GM12878 (cell line): ENCODE measurements at regions not wholly inside any gene's neighbourhood (a gene's known extent, or its start where the extent isn't known, plus 50 kb on each side); places are given as distances from the start of the nearest gene placed in this dataset.

Experiments used
- ATAC-seq: fragments of 200-7000 bp; cut with Tn5 transposase; 3 replicates; pipeline ENCODE4 v1.9.1; 2020; ENCODE audit warnings: mild to moderate bottlenecking, moderate library complexity
- BruUV-seq: library from RNA; stranded (reverse); fragments of 400-500 nt; replicated peaks from 2 replicates; lab custom pipeline; 2021; lab: Mats Ljungman, UMichigan
- CTCF ChIA-PET: fragments of 300-600 bp; sonication (Branson Sonifier 250); formaldehyde crosslinking; extraction: SDS; loops from one replicate; lab custom pipeline; 2021; ENCODE audit warnings: inconsistent platforms; lab: Yijun Ruan, JAX
- POLR2A ChIA-PET: fragments of 350-600 bp; formaldehyde crosslinking; extraction: SDS; loops from one replicate; lab custom pipeline; 2021; ENCODE audit warnings: inconsistent platforms; lab: Charles Lee
- RAD21 ChIA-PET: fragments of 300-600 bp; sonication (Branson Sonifier 250); formaldehyde crosslinking; loops from one replicate; lab custom pipeline; 2023; ENCODE audit warnings: antibody characterized with exemption; ENCODE audit not compliant: unreplicated experiment; lab: Charles Lee
- SMC1A ChIA-PET: fragments of 300-600 bp; sonication (Branson Sonifier 250); formaldehyde crosslinking; loops from one replicate; lab custom pipeline; 2023; ENCODE audit not compliant: unreplicated experiment, uncharacterized antibody; lab: Charles Lee
- DNase-seq: peaks from one replicate; pipeline ENCODE4 v3.0.0-alpha.2; 2011; ENCODE audit warnings: low read depth, low spot score
- FAIRE-seq: peaks from 3 replicates; lab custom pipeline; 2011; peaks lifted over from hg19 to GRCh38; lab: Jason Lieb, UNC
- H2AFZ ChIP-seq: 2 replicates; pipeline ENCODE4 v1.6.0; 2011; ENCODE audit warnings: low read depth, low read length, control low read depth; ENCODE audit not compliant: control insufficient read depth
- H3K27ac ChIP-seq: 2 replicates; pipeline ENCODE4 v1.5.1; 2011; ENCODE audit warnings: control low read depth; ENCODE audit not compliant: control insufficient read depth, insufficient read depth
- H3K27me3 ChIP-seq, 2 experiments: replicated peaks in 1 of 2; 2 replicates each; pipeline versions ENCODE4 v1.6.0 to v1.6.1; 2011; ENCODE audit warnings: low read length in 1 of 2; ENCODE audit not compliant: control insufficient read depth in 2 of 2, insufficient read depth in 2 of 2
- H3K36me3 ChIP-seq, 2 experiments: 2 replicates each; pipeline ENCODE4 v1.5.1; 2011; ENCODE audit warnings: low read length in 1 of 2; ENCODE audit not compliant: control insufficient read depth in 2 of 2, insufficient read depth in 2 of 2
- H3K4me1 ChIP-seq: 2 replicates; pipeline ENCODE4 v1.6.1; 2011; ENCODE audit warnings: mild to moderate bottlenecking, low read length, moderate library complexity, mixed read lengths; ENCODE audit not compliant: control insufficient read depth, insufficient read depth
- H3K4me2 ChIP-seq: 2 replicates; pipeline ENCODE4 v1.6.0; 2011; ENCODE audit warnings: control low read depth; ENCODE audit not compliant: control insufficient read depth, insufficient read depth
- H3K4me3 ChIP-seq: fragments of 200-600 bp; sonication (generic); 2 replicates; pipeline ENCODE4 v1.5.1; 2016
- H3K79me2 ChIP-seq: 2 replicates; pipeline ENCODE4 v1.6.0; 2011; ENCODE audit warnings: low read length; ENCODE audit not compliant: control insufficient read depth, insufficient read depth
- H3K9ac ChIP-seq: 2 replicates; pipeline ENCODE4 v1.8.0; 2011; ENCODE audit warnings: low read length, control low read depth, mixed read lengths; ENCODE audit not compliant: control insufficient read depth, insufficient read depth
- H3K9me3 ChIP-seq: replicated peaks from 3 replicates; pipeline ENCODE4 v1.5.1; 2011; ENCODE audit warnings: mild to moderate bottlenecking, low read length; ENCODE audit not compliant: control insufficient read depth, insufficient read depth
- H4K20me1 ChIP-seq: 2 replicates; pipeline ENCODE4 v1.6.0; 2011; ENCODE audit not compliant: control insufficient read depth, insufficient read depth
- CHD2 ChIP-seq: IDR thresholded peaks from 2 replicates; pipeline ENCODE4 v1.6.1; 2011; ENCODE audit warnings: low read depth, low read length, improper control_type of control experiment, borderline replicate concordance
- FOS ChIP-seq: IDR thresholded peaks from 3 replicates; pipeline ENCODE4 v1.6.1; 2011; ENCODE audit warnings: borderline replicate concordance; ENCODE audit not compliant: insufficient read length; ENCODE audit errors: extremely low read depth
- NFXL1 ChIP-seq: fragments of 450-650 bp; IDR thresholded peaks from 2 replicates; pipeline ENCODE4 v1.6.1; 2017; ENCODE audit warnings: antibody characterized with exemption, mild to moderate bottlenecking, borderline replicate concordance
- PML ChIP-seq: IDR thresholded peaks from 2 replicates; pipeline ENCODE4 v1.6.1; 2012; ENCODE audit warnings: low read length, inconsistent platforms
- POLR2AphosphoS5 ChIP-seq: IDR thresholded peaks from 2 replicates; pipeline ENCODE4 v1.6.1; 2011; ENCODE audit warnings: mild to moderate bottlenecking, low read length, inconsistent platforms
- YY1 ChIP-seq: IDR thresholded peaks from 2 replicates; pipeline ENCODE4 v1.6.1; 2011; ENCODE audit warnings: low read depth, mild to moderate bottlenecking, low read length
- ZBTB4 ChIP-seq: fragments of 450-650 bp; formaldehyde crosslinking; IDR thresholded peaks from 2 replicates; pipeline ENCODE4 v1.4.0; 2022; ENCODE audit warnings: mild to moderate bottlenecking, moderate library complexity
- WGBS: methylation state at CpG from one replicate; pipeline ENCODE4 v1.1.6; 2016; ENCODE audit warnings: low lambda C conversion rate; ENCODE audit not compliant: insufficient replicate concordance, insufficient coverage; ENCODE audit errors: missing lambda C conversion rate; 5-methylcytosine and 5-hydroxymethylcytosine counted together
- in situ Hi-C: fragments of 300-500 bp; cut with MboI; formaldehyde crosslinking; loops from 9 replicates; pipeline ENCODE4 v1.14.3; 2018; ENCODE audit warnings: mixed read lengths
- intact Hi-C: fragments of 100-400 bp; cut with micrococcal nuclease; formaldehyde crosslinking; loops from one replicate; pipeline ENCODE4 v1.14.2; 2022; ENCODE audit not compliant: unreplicated experiment
- TF ChIP-seq, protein P1 (sequence below): IDR thresholded peaks from 2 replicates; pipeline ENCODE4 v1.6.1; 2012; ENCODE audit warnings: low read depth, low read length, improper control_type of control experiment
- TF ChIP-seq, protein P2 (sequence below): IDR thresholded peaks from 2 replicates; pipeline ENCODE4 v1.6.1; 2011; ENCODE audit warnings: low read depth, low read length, improper control_type of control experiment, borderline replicate concordance

GRCh38 chr3:144470666-144471065, 499.0 kb downstream of the DIPK2A start:
- RAD21 ChIA-PET, result no interaction called here
- ATAC-seq (no peak), DNase-seq (no peak), FAIRE-seq (no peak)
- no TSS peak for BruUV-seq
- H3K9ac ChIP-seq, result no peak overlapping the region
- no peaks in the 10 kb centered on the region for H3K36me3 ChIP-seq
- POLR2A ChIA-PET, result no interaction called here
- CTCF ChIA-PET, result no interaction called here
- H3K27ac ChIP-seq, result no peak overlapping the region
- H4K20me1 ChIP-seq, result no peaks in the 10 kb centered on the region
- TF ChIP-seq CHD2, result no peak
- TF ChIP-seq FOS, result no peak
- TF ChIP-seq POLR2AphosphoS5, result no peak
- no peak for TF ChIP-seq NFXL1
- TF ChIP-seq, protein P1, sequence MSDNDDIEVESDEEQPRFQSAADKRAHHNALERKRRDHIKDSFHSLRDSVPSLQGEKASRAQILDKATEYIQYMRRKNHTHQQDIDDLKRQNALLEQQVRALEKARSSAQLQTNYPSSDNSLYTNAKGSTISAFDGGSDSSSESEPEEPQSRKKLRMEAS, result no peak
- TF ChIP-seq, all 136 proteins: peak for 0
- SMC1A ChIA-PET, result no interaction called here
- Histone ChIP-seq H3K4me1 (no peaks in the 10 kb centered on the region), H3K4me3 (no peak overlapping the region), H3K27me3 (no peaks in the 10 kb centered on the region), H3K79me2 (no peaks in the 10 kb centered on the region), H3K4me2 (no peak overlapping the region), H2AFZ (no peak overlapping the region), H3K9me3 (no peaks in the 10 kb centered on the region)
- intact Hi-C loops (no loop called here), in situ Hi-C loops (no loop called here)
- WGBS, result 67% methylated on average over 2 of the region's 2 CpGs

- CTCF ChIA-PET, result no interaction called here
- FAIRE-seq, result no peak
- no TSS peak for BruUV-seq
Observed at GRCh38 chr3:144477593-144477992, 506.0 kb downstream of the DIPK2A start.

More at GRCh38 chr3:144477593-144477992, 506.0 kb downstream of the DIPK2A start:
- POLR2A ChIA-PET, result no interaction called here
- WGBS, result 0% methylated on average over 1 of the region's 1 CpG
- SMC1A ChIA-PET, result no interaction called here
- in situ Hi-C loops (no loop called here), intact Hi-C loops (no loop called here)
- H3K27ac ChIP-seq, result no peak overlapping the region
- no peak overlapping the region for H3K9ac ChIP-seq
- no peaks in the 10 kb centered on the region for H4K20me1 ChIP-seq
- H3K9me3 ChIP-seq, result no peaks in the 10 kb centered on the region
- no peak for DNase-seq
- TF ChIP-seq YY1, result no peak
- TF ChIP-seq, protein P2, sequence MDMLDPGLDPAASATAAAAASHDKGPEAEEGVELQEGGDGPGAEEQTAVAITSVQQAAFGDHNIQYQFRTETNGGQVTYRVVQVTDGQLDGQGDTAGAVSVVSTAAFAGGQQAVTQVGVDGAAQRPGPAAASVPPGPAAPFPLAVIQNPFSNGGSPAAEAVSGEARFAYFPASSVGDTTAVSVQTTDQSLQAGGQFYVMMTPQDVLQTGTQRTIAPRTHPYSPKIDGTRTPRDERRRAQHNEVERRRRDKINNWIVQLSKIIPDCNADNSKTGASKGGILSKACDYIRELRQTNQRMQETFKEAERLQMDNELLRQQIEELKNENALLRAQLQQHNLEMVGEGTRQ, result no peak
- TF ChIP-seq PML, result no peak
- no peak for TF ChIP-seq ZBTB4 (CRISPR knock-in tag)
- no peaks in the 10 kb centered on the region for H3K36me3 ChIP-seq
- no peak for ATAC-seq
- no peaks in the 10 kb centered on the region for H3K79me2 ChIP-seq
- H3K4me3 ChIP-seq, result no peak overlapping the region
- no peaks in the 10 kb centered on the region for H3K4me1 ChIP-seq
- H3K27me3 ChIP-seq, result no peaks in the 10 kb centered on the region
- H2AFZ ChIP-seq, result no peak overlapping the region
- RAD21 ChIA-PET, result no interaction called here
- H3K4me2 ChIP-seq, result no peak overlapping the region
